Erythroblast (primary cell): ENCODE measurements at regions not wholly inside any gene's neighbourhood (a gene's known extent, or its start where the extent isn't known, plus 50 kb on each side); places are given as distances from the start of the nearest gene placed in this dataset.

ENCODE experiments used
- GATA1 ChIP-seq: IDR thresholded peaks from 2 replicates; pipeline ENCODE4 v1.6.1; 2011; ENCODE audit warnings: low read depth, mild to moderate bottlenecking, control low read depth, low read length, moderate library complexity
- POLR2A ChIP-seq: IDR thresholded peaks from 2 replicates; pipeline ENCODE4 v1.6.1; 2011; ENCODE audit warnings: mild to moderate bottlenecking, low read length

GRCh38 chr18:1013951-1014350, 109.3 kb downstream of the ADCYAP1 start:
- TF ChIP-seq POLR2A (no peak), GATA1 (no peak)
